Liver (tissue), 8 donors: ENCODE measurements at regions not wholly inside any gene's neighbourhood (a gene's known extent, or its start where the extent isn't known, plus 50 kb on each side); places are given as distances from the start of the nearest gene placed in this dataset.

Source experiments
- DNase-seq: peaks from one replicate; pipeline ENCODE4 v3.0.0-alpha.2; 2017; ENCODE audit warnings: low spot score
- H3K27ac ChIP-seq, 2 donors: one replicate each; pipeline ENCODE4 v1.7.0; 2013; ENCODE audit warnings: inconsistent platforms in 2 of 2, low read length in 2 of 2, control low read depth in 1 of 2, low read depth in 1 of 2, mild to moderate bottlenecking in 1 of 2
- H3K27me3 ChIP-seq, 4 donors: one replicate each; pipeline versions ENCODE4 v1.6.1 to v1.7.0; 2013; ENCODE audit warnings: low read length in 3 of 4, inconsistent platforms in 1 of 4, mild to moderate bottlenecking in 1 of 4, moderate library complexity in 1 of 4; ENCODE audit not compliant: control insufficient read depth in 4 of 4, insufficient read depth in 4 of 4
- H3K36me3 ChIP-seq, 4 donors: one replicate each; pipeline versions ENCODE4 v1.6.1 to v1.7.0; 2013; ENCODE audit warnings: low read length in 3 of 4, mild to moderate bottlenecking in 3 of 4, low read depth in 1 of 4, moderate library complexity in 1 of 4; ENCODE audit not compliant: control insufficient read depth in 4 of 4, insufficient read depth in 3 of 4
- H3K4me1 ChIP-seq, 4 donors: one replicate each; pipeline versions ENCODE4 v1.6.1 to v1.7.0; 2013; ENCODE audit warnings: low read length in 3 of 4, mild to moderate bottlenecking in 3 of 4, moderate library complexity in 1 of 4; ENCODE audit not compliant: control insufficient read depth in 4 of 4, insufficient read depth in 4 of 4
- H3K4me3 ChIP-seq, 3 donors: one replicate each; pipeline versions ENCODE4 v1.6.1 to v1.7.0; 2013; ENCODE audit warnings: low read length in 3 of 3, control low read depth in 1 of 3, low read depth in 1 of 3, mild to moderate bottlenecking in 1 of 3
- H3K9ac ChIP-seq, 2 donors: one replicate each; pipeline ENCODE4 v1.7.0; 2013; ENCODE audit warnings: low read length in 2 of 2, mild to moderate bottlenecking in 2 of 2, moderate library complexity in 2 of 2, control low read depth in 1 of 2, low read depth in 1 of 2
- H3K9me3 ChIP-seq, 4 donors: one replicate each; pipeline versions ENCODE4 v1.6.1 to v1.7.0; 2013; ENCODE audit warnings: low read length in 3 of 4; ENCODE audit not compliant: control insufficient read depth in 4 of 4
- ATF3 ChIP-seq: IDR thresholded peaks from 2 replicates; pipeline ENCODE4 v1.6.1; 2016; ENCODE audit warnings: antibody characterized with exemption
- EGR1 ChIP-seq, 2 donors: IDR thresholded peaks; 2 replicates each; pipeline ENCODE4 v1.6.1; 2016 to 2018; ENCODE audit warnings: antibody characterized with exemption in 2 of 2, low read depth in 2 of 2
- FOXA1 ChIP-seq: IDR thresholded peaks from 2 replicates; pipeline ENCODE4 v1.6.1; 2016; ENCODE audit warnings: antibody characterized with exemption
- FOXA2 ChIP-seq: IDR thresholded peaks from 2 replicates; pipeline ENCODE4 v1.6.1; 2016; ENCODE audit warnings: antibody characterized with exemption
- GABPA ChIP-seq, 2 donors: IDR thresholded peaks in 1 of 2; conservative IDR thresholded peaks in 1 of 2; 2 replicates each; pipeline ENCODE4 v1.6.1; 2016; ENCODE audit warnings: antibody characterized with exemption in 2 of 2, mild to moderate bottlenecking in 1 of 2, moderate library complexity in 1 of 2
- HNF4A ChIP-seq, 2 donors: conservative IDR thresholded peaks; 2 replicates each; pipeline ENCODE4 v1.6.1; 2016; ENCODE audit warnings: antibody characterized with exemption in 2 of 2, mild to moderate bottlenecking in 2 of 2
- HNF4G ChIP-seq: IDR thresholded peaks from 2 replicates; pipeline ENCODE4 v1.6.1; 2016; ENCODE audit warnings: antibody characterized with exemption
- JUND ChIP-seq, 2 donors: IDR thresholded peaks; 2 replicates each; pipeline ENCODE4 v1.6.1; 2016; ENCODE audit warnings: antibody characterized with exemption in 2 of 2
- MAX ChIP-seq: IDR thresholded peaks from 2 replicates; pipeline ENCODE4 v1.6.1; 2016; ENCODE audit warnings: antibody characterized with exemption
- RAD21 ChIP-seq, 2 donors: IDR thresholded peaks; 2 replicates each; pipeline ENCODE4 v1.6.1; 2016; ENCODE audit warnings: antibody characterized with exemption in 2 of 2, mild to moderate bottlenecking in 2 of 2
- REST ChIP-seq: IDR thresholded peaks from 2 replicates; pipeline ENCODE4 v1.6.1; 2016; ENCODE audit warnings: antibody characterized with exemption, mild to moderate bottlenecking
- RXRA ChIP-seq, 2 donors: IDR thresholded peaks; 2 replicates each; pipeline ENCODE4 v1.6.1; 2017 to 2018; ENCODE audit warnings: antibody characterized with exemption in 2 of 2, mild to moderate bottlenecking in 1 of 2
- SP1 ChIP-seq: IDR thresholded peaks from 2 replicates; pipeline ENCODE4 v1.6.1; 2018; ENCODE audit warnings: antibody characterized with exemption, mild to moderate bottlenecking
- TAF1 ChIP-seq: conservative IDR thresholded peaks from 2 replicates; pipeline ENCODE4 v1.6.1; 2016; ENCODE audit warnings: antibody characterized with exemption, mild to moderate bottlenecking
- YY1 ChIP-seq: IDR thresholded peaks from 2 replicates; pipeline ENCODE4 v1.6.1; 2016; ENCODE audit warnings: antibody characterized with exemption, mild to moderate bottlenecking
- WGBS: extraction: QIAGEN DNeasy Blood & Tissue Kit; methylation state at CpG from one replicate; pipeline ENCODE4 v1.1.7; 2013; 5-methylcytosine and 5-hydroxymethylcytosine counted together
- TF ChIP-seq, protein P1 (sequence below): fragments of 150-350 bp; IDR thresholded peaks from 2 replicates; pipeline ENCODE4 v1.5.1; 2017; ENCODE audit warnings: improper control_type of control experiment, low read depth, low read length; ENCODE audit not compliant: missing input control
- donor health status: healthy.
- donor health status: healthy.
- donor health status: healthy.
- donor health status: healthy.
- donor health status: healthy.

DNA sequence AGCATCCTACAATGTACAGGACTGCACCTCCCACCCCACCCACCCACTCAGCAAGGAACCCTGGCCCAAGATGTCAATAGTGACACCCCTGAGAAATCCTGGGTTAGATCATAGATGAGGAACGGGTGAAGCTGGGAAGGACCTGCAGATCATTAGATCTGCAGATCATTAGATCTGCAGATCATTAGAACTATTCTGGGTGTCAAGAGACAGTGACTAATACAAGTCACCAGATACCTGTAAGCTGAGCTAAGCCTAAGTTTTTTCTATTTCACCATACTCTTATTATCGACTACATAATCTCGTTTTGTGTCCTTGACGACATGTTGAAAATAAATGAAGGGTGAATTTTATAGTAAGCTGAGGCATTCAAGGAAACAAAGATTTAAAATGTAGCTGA is 325.7 kb downstream of the DUSP10 start:
- no peak overlapping the region for H3K9ac ChIP-seq
- no peak overlapping the region for H3K27ac ChIP-seq
- H3K4me1 ChIP-seq: no peaks in the 10 kb centered on the region
- H3K4me3 ChIP-seq: no peak overlapping the region
- no peak for DNase-seq
- no peak for TF ChIP-seq JUND (IDR thresholded peaks at IDR 0.05)
- TF ChIP-seq ATF3: no peak
- TF ChIP-seq REST: no peak
- no peak for TF ChIP-seq FOXA1
- TF ChIP-seq RXRA (IDR thresholded peaks at IDR 0.05): no peak
- no peak for TF ChIP-seq HNF4A (conservative IDR thresholded peaks at IDR 0.05)
- no peak for TF ChIP-seq YY1
- TF ChIP-seq EGR1 (IDR thresholded peaks at IDR 0.05; ENCODE audit: low read depth in 2 of 2): no peak
- no peaks in the 10 kb centered on the region for H3K36me3 ChIP-seq
- H3K27me3 ChIP-seq: no peaks in the 10 kb centered on the region
- 84% methylated on average over 4 of the region's 4 CpGs for WGBS
- H3K9me3 ChIP-seq: no peaks in the 10 kb centered on the region

DNA sequence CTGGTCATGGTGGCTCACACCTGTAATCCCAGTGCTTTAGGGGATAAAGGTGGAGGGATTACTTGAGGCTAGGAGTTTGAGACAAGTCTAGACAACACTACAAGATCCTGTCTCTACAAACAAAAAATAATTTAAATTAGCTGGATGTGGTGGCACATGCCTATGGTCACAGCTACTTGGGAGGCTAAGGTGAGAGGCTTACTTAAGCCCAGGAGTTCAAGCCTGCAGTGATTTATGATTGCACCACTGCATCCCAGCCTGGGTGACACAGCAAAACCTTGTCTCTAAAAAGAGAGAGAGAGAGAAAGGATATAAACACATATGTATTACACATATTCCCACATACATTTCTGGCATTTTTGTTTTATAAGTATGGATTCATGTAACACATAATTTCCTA is 325.2 kb downstream of the DUSP10 start:
- Histone ChIP-seq H3K9me3 (no peaks in the 10 kb centered on the region), H3K4me3 (no peak overlapping the region), H3K27me3 (no peaks in the 10 kb centered on the region), H3K36me3 (no peaks in the 10 kb centered on the region), H3K27ac (no peak overlapping the region), H3K4me1 (no peaks in the 10 kb centered on the region), H3K9ac (no peak overlapping the region)
- TF ChIP-seq, protein P1, sequence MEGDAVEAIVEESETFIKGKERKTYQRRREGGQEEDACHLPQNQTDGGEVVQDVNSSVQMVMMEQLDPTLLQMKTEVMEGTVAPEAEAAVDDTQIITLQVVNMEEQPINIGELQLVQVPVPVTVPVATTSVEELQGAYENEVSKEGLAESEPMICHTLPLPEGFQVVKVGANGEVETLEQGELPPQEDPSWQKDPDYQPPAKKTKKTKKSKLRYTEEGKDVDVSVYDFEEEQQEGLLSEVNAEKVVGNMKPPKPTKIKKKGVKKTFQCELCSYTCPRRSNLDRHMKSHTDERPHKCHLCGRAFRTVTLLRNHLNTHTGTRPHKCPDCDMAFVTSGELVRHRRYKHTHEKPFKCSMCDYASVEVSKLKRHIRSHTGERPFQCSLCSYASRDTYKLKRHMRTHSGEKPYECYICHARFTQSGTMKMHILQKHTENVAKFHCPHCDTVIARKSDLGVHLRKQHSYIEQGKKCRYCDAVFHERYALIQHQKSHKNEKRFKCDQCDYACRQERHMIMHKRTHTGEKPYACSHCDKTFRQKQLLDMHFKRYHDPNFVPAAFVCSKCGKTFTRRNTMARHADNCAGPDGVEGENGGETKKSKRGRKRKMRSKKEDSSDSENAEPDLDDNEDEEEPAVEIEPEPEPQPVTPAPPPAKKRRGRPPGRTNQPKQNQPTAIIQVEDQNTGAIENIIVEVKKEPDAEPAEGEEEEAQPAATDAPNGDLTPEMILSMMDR: no peak
- TF ChIP-seq JUND (IDR thresholded peaks at IDR 0.05) (no peak), GABPA (IDR thresholded peaks at IDR 0.05 in 1 of 2, conservative IDR thresholded peaks at IDR 0.05 in 1 of 2) (no peak), EGR1 (IDR thresholded peaks at IDR 0.05; ENCODE audit: low read depth in 2 of 2) (no peak), HNF4A (conservative IDR thresholded peaks at IDR 0.05) (no peak), ATF3 (no peak), TAF1 (no peak), SP1 (no peak), MAX (no peak), HNF4G (no peak), YY1 (no peak), RAD21 (IDR thresholded peaks at IDR 0.05) (no peak), FOXA1 (no peak), FOXA2 (no peak), RXRA (IDR thresholded peaks at IDR 0.05) (no peak), REST (no peak)
- no peak for DNase-seq
